Stimulated activated CD8-positive, alpha-beta memory T cell treated with anti-CD3 and anti-CD28 coated beads, Interleukin-4, amount 100 ng/mL, for 24 hours (primary cell): ENCODE measurements at regions not wholly inside any gene's neighbourhood (a gene's known extent, or its start where the extent isn't known, plus 50 kb on each side); places are given as distances from the start of the nearest gene placed in this dataset.

Experiments
- DNase-seq: peaks from one replicate; pipeline ENCODE4 v3.0.0-alpha.2; 2020; ENCODE audit warnings: low read depth

- no peak for DNase-seq
Observed at GRCh38 chr2:12795851-12796250, 79.1 kb downstream of the TRIB2 start.

DNA sequence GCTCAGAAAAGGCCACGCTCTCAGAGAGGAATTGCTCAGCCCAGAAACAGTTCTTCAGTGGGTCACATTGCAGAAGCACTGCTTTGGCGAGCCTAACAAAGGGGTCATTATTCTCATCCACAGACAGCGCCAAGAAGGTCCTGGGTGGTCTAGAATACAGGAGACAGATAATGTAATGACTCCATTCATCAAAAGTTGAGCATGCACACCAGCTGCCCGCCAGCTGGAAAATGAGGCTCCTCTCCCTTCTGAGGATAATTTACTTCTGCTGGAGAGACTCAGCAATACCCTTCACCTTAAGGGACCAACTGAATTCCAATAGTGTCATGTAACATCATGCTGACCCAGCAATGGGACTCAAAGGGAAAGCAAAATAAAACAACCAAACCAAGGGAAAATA lies 79.9 kb downstream of the TRIB2 start:
- no peak for DNase-seq

- DNase-seq, result no peak
Observed at GRCh38 chr2:12797815-12798214, 81.1 kb downstream of the TRIB2 start.

GRCh38 chr2:12803607-12804006 lies 86.9 kb downstream of the TRIB2 start:
- no peak for DNase-seq

GRCh38 chr2:12804091-12804856 lies 87.5 kb downstream of the TRIB2 start:
- DNase-seq, result no peak

DNA sequence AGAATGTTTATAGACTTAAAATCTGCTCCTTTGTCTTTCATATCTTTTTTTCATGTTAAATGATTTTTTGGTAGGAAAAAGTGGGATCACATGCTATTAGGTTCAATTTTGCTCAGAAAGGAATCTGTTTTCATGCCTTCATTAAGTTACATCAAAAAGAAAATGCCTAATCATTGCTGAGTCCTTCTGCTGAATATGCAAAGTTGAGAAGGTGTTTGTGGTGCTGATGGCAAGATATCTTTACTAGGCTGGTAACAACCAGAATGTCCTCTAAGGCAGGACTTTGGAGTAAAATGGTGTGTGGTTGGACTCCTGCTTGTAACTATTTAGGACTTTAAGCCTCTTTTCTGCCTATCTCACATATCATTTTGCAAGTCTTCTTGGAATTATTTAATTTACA lies 88.3 kb downstream of the TRIB2 start:
- DNase-seq, result no peak

DNA sequence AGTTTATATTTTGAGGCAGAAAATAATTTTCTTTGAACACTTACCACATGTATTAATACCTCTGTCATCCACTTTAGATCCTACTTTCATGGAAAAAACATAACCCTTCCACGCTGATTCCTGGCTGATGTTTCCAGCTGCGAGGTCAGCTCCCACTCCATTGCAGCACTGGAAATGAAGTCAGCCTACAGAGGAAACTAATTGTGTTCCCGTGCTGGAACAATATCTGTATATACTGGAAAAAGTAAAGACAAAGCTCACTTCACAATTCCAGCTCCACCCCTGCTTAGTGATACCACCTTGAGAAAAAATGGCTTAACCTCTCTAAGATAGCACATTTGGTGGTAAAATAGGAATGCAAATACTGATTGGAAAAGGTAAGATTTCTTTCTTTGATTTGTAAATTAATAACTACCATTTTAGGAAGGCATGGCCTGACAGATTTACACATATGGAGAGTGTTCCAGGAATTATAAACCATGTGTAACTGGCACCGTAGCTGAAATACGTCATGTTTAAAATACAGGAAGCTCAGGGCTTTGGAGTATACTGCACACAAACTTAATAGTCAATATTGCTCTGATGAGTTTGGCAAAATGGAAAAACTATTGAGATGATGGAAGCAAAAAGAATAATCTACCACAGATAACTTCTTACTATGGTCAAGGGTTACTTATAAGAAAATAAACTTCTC lies 90.0 kb downstream of the TRIB2 start:
- DNase-seq, result no peak

DNA sequence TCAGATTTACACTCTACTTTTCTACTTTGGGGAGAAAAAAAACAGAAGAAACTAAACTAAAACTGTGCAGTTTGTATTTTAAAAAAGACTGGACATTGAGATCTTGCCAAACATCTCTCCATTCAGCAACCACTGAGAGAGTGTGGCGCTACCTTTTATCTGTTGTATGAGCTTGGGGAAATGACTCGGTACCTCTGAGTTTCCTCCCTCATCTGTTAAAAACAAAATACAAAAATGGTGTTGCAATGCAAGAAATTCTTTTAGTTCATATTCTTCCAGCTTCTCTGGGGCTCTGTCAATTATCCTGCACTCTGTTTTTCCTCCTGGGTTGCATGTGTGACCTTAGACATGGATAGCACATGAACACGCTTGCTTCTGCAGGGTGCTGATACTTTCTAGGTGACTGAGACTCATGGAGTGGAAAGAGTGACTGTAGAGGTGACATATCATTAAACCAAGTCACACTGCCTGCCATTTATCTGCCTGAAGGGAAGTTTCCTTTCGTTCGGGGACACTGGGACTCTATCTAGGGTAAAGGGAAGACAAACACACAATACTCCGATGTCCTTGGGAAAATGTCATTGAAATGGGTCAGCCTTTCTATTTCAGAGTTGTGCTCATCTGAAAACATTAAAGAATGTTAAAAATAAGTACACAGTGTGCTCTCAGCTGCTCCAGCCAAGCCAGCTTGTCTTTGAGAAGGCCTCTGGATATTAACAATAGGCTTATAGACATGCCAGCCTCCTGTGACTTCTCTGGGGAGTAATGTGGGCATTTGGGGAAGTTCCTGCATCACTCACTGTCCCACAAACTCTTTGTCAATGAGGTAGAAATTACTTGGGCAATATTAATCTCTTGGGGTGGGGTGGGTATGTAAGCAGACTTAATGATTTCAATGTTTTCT lies 91.4 kb downstream of the TRIB2 start:
- no peak for DNase-seq

DNA sequence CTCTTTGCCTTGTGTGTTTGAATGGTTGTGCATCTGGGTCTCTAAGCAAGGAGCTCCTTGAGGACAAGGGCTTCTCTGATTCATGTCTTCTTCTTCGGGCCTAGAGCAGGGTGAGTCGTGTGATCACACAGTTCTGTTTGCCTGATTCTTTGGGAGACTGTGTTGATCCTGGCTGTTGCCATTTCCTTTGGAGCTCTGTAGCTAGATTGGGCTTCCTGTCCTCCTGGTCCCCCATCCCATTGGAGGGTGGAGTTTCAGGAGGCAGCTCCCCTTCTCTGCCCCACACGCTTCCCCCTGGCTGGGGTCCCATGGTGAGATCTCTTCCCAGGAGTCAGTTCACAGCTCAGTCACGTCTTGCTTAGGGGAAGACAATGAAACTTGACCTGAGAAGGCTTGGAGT lies 92.8 kb downstream of the TRIB2 start:
- DNase-seq, result no peak

DNA sequence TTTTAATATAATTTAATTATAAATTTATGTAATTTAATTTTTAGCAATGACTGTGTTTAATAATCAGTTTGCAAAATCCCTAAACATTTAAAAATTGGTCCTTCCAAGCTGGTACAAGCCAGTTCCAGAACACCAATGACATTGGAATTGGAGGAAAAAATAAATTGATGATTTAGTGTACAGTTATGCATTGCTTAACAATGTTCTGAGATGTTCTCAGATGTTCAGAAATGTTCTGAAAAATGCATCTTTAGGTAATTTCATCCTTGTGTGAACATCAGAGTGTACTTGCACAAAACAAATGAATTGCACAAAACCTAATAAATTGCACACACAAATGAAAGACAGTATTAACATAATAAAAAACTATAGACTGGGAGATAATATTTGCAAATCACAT lies 95.2 kb downstream of the TRIB2 start:
- no peak for DNase-seq

- no peak for DNase-seq
Observed at GRCh38 chr2:12813166-12813565, 96.4 kb downstream of the TRIB2 start.

- no peak for DNase-seq
Observed at GRCh38 chr2:12816379-12817306, 99.9 kb downstream of the TRIB2 start.

- no peak for DNase-seq
Observed at GRCh38 chr2:12817870-12818269, 101.1 kb downstream of the TRIB2 start.

DNA sequence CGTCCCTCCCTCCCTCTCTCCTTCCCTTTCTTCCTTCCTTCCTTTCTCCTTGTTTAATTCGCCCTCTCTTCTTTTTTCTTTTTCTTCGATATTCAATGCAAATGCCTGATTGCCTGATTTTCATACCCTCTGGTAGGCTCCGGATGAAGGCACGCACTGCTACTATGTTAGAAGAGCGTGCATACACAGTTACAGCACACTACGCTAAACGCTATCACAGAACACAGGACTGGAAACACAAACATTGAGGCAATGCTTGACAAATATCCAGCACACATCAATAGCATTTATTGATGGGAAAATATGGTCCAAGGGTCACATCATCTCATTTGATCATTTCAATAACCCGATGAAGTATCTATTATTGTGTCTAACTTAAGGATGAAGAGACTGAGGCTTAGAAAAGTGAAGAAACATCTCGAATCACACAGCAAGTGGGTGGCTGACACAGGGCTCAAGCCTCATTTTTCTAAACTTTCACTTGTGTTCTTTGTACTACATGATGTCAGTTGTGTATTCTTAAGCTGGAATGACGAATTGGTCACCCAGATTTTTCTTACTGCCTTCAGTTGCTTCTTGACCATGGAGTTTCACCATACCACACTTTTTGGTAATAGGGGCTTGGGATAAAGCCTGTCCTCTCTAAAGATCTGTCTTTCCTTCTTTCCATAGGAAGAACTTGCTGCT lies 101.8 kb downstream of the TRIB2 start:
- DNase-seq, result no peak

DNA sequence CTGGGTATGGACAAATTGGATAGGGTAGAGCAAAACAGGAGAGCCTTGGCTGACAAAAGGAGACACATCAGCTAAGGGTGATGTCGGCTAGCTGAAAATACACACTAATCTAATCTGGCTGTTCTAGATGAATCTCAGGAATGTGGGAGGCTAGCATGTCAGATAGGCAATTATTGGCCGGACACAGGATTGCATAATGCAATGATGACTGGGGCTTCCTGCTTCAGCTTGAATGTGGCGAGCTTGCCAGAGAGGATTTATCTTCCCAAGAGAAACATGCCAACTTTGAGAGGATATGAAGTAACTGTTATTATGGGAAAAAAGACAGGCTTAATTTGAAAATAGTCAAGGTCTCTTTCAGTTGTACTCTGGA lies 102.4 kb downstream of the TRIB2 start:
- no peak for DNase-seq

DNA sequence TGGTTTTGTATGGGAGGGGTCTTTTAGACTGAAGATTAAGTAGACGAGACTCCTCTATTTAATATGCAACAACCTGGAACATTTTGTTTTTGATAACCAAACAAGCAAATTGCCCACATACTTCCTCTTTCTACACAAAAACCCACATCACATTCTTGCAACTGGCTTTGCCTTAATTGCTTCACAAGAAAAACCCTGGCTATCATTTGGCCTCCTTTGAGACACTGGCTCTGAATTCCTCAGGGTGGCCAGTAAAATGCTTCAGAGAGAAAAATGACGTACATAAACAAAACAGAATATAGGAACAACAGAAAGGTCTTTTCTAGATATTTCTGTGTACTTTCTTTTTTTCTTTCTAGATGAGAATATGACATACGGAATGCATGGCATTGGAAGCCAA lies 103.0 kb downstream of the TRIB2 start:
- no peak for DNase-seq

DNA sequence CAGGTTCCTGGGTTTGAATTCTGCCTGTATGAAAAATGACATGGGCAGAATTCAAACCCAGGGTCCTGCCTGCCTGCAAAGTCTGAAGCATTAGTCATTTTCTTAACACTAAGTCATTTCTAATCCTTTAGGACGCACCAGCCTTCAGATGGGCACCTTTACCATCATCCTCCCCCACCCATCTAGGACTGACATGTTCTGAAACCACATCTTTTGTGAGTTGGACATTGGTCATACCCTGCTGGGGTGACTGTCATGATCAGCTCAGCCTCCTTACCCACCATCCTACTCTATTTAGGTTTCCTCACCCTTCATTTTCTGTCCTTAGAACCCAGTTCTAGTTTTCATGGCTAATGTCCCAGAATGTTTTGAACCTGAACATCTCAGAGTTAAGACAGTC lies 104.9 kb downstream of the TRIB2 start:
- no peak for DNase-seq

DNA sequence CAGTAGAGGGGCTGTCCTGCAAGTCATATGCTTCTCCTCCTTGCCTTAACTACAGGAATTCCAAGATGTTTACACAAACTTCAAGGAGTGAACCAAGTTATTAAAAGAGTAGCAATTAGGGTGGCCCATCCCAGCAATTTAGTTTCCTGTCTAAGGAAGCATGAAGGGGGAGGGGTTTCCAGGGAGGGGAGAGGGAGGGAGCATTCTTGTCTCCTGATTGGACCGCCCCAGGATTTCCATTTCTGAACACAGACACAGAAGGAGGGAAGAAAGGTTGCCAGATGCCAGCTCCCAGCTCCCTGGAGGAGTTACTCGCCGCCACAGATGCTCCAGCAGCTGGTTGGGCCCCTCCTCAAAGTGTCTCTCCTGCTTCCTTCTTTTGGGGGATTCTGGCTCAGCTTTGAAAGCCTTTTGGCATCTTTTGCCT lies 107.6 kb downstream of the TRIB2 start:
- no peak for DNase-seq

GRCh38 chr2:12824778-12825379 lies 108.1 kb downstream of the TRIB2 start:
- no peak for DNase-seq

DNA sequence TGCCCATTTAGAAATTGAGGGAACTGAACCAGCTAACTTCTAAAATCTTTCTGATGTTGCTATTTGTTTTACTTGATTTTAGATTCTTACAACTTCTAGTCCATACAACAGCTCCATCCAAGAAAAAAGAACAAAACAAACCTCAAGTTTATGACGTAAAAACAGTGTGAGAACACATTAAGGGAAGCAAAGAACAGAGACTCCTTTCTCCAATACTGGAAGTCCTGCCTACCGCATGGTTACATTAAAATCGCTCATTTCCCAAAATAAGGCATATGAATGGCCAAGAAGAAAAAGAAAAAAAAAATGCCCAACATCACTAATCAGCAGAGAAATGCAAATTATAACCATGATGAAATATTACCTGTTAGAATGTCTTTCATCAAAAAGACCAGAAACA lies 110.0 kb downstream of the TRIB2 start:
- DNase-seq, result no peak

GRCh38 chr2:12827721-12828120 lies 111.0 kb downstream of the TRIB2 start:
- no peak for DNase-seq
